ENCODE measurements at regions not wholly inside any gene's neighbourhood (a gene's known extent, or its start where the extent isn't known, plus 50 kb on each side); places are given as distances from the start of the nearest gene placed in this dataset.

DNA sequence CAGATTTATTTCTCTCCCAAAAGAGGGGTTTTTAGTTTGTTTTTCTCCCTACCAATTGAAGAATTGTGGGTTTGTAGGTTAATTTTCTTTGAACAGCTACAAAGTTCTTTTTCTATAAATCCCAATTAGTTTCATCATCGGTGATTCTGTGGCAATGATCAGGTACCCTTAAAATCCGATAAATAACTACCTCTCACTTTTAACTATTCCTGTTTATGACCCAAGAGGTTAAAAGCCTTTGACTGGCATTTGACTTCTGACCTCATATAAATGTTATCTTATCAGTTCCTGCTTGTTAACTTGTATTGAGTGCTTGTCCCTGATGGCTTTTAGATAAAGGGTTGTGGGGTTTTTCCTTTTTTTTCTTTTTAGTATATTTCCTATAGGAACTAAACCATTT, 124.4 kb upstream of the TMEM161B start:
- TF ChIP-seq POLR2A (IDR thresholded peaks at IDR 0.05), result no peak
- TF ChIP-seq, protein P1, sequence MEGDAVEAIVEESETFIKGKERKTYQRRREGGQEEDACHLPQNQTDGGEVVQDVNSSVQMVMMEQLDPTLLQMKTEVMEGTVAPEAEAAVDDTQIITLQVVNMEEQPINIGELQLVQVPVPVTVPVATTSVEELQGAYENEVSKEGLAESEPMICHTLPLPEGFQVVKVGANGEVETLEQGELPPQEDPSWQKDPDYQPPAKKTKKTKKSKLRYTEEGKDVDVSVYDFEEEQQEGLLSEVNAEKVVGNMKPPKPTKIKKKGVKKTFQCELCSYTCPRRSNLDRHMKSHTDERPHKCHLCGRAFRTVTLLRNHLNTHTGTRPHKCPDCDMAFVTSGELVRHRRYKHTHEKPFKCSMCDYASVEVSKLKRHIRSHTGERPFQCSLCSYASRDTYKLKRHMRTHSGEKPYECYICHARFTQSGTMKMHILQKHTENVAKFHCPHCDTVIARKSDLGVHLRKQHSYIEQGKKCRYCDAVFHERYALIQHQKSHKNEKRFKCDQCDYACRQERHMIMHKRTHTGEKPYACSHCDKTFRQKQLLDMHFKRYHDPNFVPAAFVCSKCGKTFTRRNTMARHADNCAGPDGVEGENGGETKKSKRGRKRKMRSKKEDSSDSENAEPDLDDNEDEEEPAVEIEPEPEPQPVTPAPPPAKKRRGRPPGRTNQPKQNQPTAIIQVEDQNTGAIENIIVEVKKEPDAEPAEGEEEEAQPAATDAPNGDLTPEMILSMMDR (IDR thresholded peaks at IDR 0.05), result no peak

Measured in transverse colon (tissue), 3 donors.